Neural cell (in vitro differentiated cells): ENCODE measurements at regions not wholly inside any gene's neighbourhood (a gene's known extent, or its start where the extent isn't known, plus 50 kb on each side); places are given as distances from the start of the nearest gene placed in this dataset.

Experiments used
- H2AFZ ChIP-seq: fragments of 200-600, 300-800 bp; sonication (generic), shearing (Covaris generic); 2 replicates; pipeline ENCODE4 v1.6.0; 2014; ENCODE audit warnings: low read depth, mild to moderate bottlenecking, antibody characterized with exemption, low read length, moderate library complexity
- H3F3A ChIP-seq: fragments of 200-600 bp; shearing (Covaris generic); 2 replicates; pipeline ENCODE4 v1.6.1; 2016; ENCODE audit warnings: mild to moderate bottlenecking, moderate library complexity, mixed read lengths, antibody characterized with exemption, low read length; ENCODE audit not compliant: insufficient read depth, poor library complexity, severe bottlenecking
- H3K27ac ChIP-seq: fragments of 200-600, 300-800 bp; sonication (generic), shearing (Covaris generic); 2 replicates; pipeline ENCODE4 v1.5.1; 2014; ENCODE audit warnings: mild to moderate bottlenecking, low read length, moderate library complexity
- H3K27me3 ChIP-seq: fragments of 300-800, 200-600 bp; sonication (generic), shearing (Covaris generic); 2 replicates; pipeline ENCODE4 v1.6.0; 2014; ENCODE audit warnings: mild to moderate bottlenecking, low read depth, low read length, moderate library complexity; ENCODE audit not compliant: insufficient read depth
- H3K36me3 ChIP-seq: fragments of 300-800, 200-600 bp; sonication (generic), shearing (Covaris generic); 2 replicates; pipeline ENCODE4 v1.5.1; 2014; ENCODE audit warnings: mild to moderate bottlenecking, antibody characterized with exemption, low read length, moderate library complexity; ENCODE audit not compliant: insufficient read depth
- H3K4me2 ChIP-seq: fragments of 300-800, 200-600 bp; sonication (generic), shearing (Covaris generic); 2 replicates; pipeline ENCODE4 v1.6.0; 2014; ENCODE audit warnings: mild to moderate bottlenecking, low read length
- H3K4me3 ChIP-seq: fragments of 300-800, 200-600 bp; sonication (generic), shearing (Covaris generic); 2 replicates; pipeline ENCODE4 v1.5.1; 2014; ENCODE audit warnings: mild to moderate bottlenecking, low read length, moderate library complexity
- H3K79me2 ChIP-seq: fragments of 200-600 bp; shearing (Covaris generic); replicated peaks from 2 replicates; pipeline ENCODE4 v1.6.0; 2014; ENCODE audit warnings: mild to moderate bottlenecking, low read length, moderate library complexity; ENCODE audit not compliant: insufficient read depth
- H3K9ac ChIP-seq: fragments of 300-800, 200-600 bp; sonication (generic), shearing (Covaris generic); 2 replicates; pipeline ENCODE4 v1.6.1; 2016; ENCODE audit warnings: mild to moderate bottlenecking, low read length, mixed read lengths
- H3K9me2 ChIP-seq: fragments of 200-600 bp; shearing (Covaris generic); 2 replicates; pipeline ENCODE4 v1.6.1; 2016; ENCODE audit warnings: mild to moderate bottlenecking, low read length, mixed read lengths; ENCODE audit not compliant: insufficient read depth
- H3K9me3 ChIP-seq: fragments of 200-600, 300-800 bp; sonication (generic), shearing (Covaris generic); 2 replicates; pipeline ENCODE4 v1.6.1; 2016; ENCODE audit warnings: mild to moderate bottlenecking, mixed run types, low read length, moderate library complexity, mixed read lengths
- H4K20me1 ChIP-seq: fragments of 200-600 bp; shearing (Covaris generic); 2 replicates; pipeline ENCODE4 v1.6.1; 2016; ENCODE audit warnings: mild to moderate bottlenecking, mixed run types; ENCODE audit not compliant: insufficient read depth
- CTCF ChIP-seq: fragments of 450-650 bp; IDR thresholded peaks from 2 replicates; pipeline ENCODE4 v1.5.1; 2014; ENCODE audit warnings: antibody characterized with exemption, mild to moderate bottlenecking, moderate library complexity; ENCODE audit not compliant: poor library complexity, severe bottlenecking
- EP300 ChIP-seq: fragments of 450-650 bp; conservative IDR thresholded peaks from 2 replicates; pipeline ENCODE4 v1.6.1; 2014; ENCODE audit warnings: antibody characterized with exemption, mild to moderate bottlenecking, moderate library complexity; ENCODE audit not compliant: poor library complexity, severe bottlenecking
- EZH2 ChIP-seq: fragments of 200-600, 300-800 bp; shearing (Covaris generic), sonication (generic); IDR thresholded peaks from 2 replicates; pipeline ENCODE4 v1.6.1; 2014; ENCODE audit warnings: antibody characterized with exemption, low read length, borderline replicate concordance, mild to moderate bottlenecking; ENCODE audit not compliant: insufficient read depth, poor library complexity, severe bottlenecking
- MXI1 ChIP-seq: fragments of 450-650 bp; conservative IDR thresholded peaks from 2 replicates; pipeline ENCODE4 v1.6.1; 2014; ENCODE audit warnings: antibody characterized with exemption, mild to moderate bottlenecking; ENCODE audit not compliant: poor library complexity, severe bottlenecking
- POLR2AphosphoS5 ChIP-seq: IDR thresholded peaks from 2 replicates; pipeline ENCODE4 v1.6.1; 2012
- RAD21 ChIP-seq: fragments of 450-650 bp; conservative IDR thresholded peaks from 2 replicates; pipeline ENCODE4 v1.6.1; 2014; ENCODE audit warnings: antibody characterized with exemption, mild to moderate bottlenecking, moderate library complexity
- REST ChIP-seq: IDR thresholded peaks from 2 replicates; pipeline ENCODE4 v1.6.1; 2012; ENCODE audit warnings: borderline replicate concordance
- SMC3 ChIP-seq: fragments of 450-650 bp; conservative IDR thresholded peaks from 2 replicates; pipeline ENCODE4 v1.6.1; 2014; ENCODE audit warnings: antibody characterized with exemption, mild to moderate bottlenecking, moderate library complexity; ENCODE audit not compliant: poor library complexity
- TAF1 ChIP-seq: IDR thresholded peaks from 2 replicates; pipeline ENCODE4 v1.6.1; 2012; ENCODE audit warnings: low read depth

DNA sequence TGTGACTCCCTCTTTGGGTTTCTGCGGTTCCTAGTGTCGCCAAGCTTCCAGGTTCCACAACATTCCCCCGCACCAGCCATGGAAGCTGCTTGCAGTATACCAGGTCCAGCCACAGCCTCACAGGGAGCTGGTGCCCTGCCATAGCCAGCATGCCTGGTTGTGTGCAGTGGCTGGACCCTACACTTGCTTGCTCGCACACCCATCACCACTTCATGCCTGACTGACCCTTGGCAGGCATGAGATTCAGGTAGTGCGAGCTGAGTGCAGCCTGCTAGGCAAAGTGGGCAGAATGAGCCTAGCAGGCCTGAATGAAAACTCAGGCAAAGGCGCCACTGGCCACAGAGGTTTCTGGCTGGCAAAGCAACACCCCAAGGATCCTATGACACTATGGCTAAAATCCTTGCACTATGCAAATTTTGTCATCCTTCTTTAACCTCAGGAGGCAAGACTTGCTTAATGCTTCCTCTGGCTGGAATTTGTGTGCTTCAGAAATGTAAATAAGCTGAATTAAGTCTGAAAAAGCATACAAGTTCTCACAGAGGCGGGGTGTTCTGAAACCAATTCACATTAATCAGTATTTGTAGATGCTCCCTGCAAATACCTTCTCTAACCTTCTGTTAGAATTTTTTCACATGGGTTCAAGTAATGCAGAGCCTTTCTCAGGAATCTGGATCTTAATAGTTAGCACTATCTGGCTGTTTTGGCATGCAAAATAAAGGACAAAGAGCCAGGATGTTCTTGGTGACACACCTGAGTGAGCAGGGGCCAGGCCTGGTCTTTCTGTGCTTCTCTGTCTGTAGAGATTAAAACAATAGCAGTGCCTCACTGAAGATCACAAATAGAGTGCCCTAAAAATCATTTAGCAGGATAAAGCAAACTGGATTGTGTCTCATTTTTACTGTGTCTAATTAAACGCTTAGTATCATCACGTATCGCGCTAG lies 256.9 kb downstream of the GPATCH2 start:
- Histone ChIP-seq H3K27ac (no peak overlapping the region), H3K9me3 (peaks cover 8% of the 10 kb centered on the region), H3K9me2 (no peaks in the 10 kb centered on the region), H3K4me2 (no peak overlapping the region), H4K20me1 (no peaks in the 10 kb centered on the region), H3K27me3 (no peaks in the 10 kb centered on the region), H3F3A (no peaks in the 10 kb centered on the region), H2AFZ (no peak overlapping the region), H3K79me2 (no peaks in the 10 kb centered on the region), H3K9ac (no peak overlapping the region), H3K36me3 (no peaks in the 10 kb centered on the region), H3K4me3 (no peak overlapping the region)
- TF ChIP-seq POLR2AphosphoS5, result no peak

- H2AFZ ChIP-seq, result no peak overlapping the region
- no peaks in the 10 kb centered on the region for H3K9me2 ChIP-seq
- H3K36me3 ChIP-seq, result no peaks in the 10 kb centered on the region
- no peak overlapping the region for H3K9ac ChIP-seq
- no peak overlapping the region for H3K4me2 ChIP-seq
- H3K79me2 ChIP-seq, result no peaks in the 10 kb centered on the region
- H3K9me3 ChIP-seq, result no peaks in the 10 kb centered on the region
- H3F3A ChIP-seq, result no peaks in the 10 kb centered on the region
- H4K20me1 ChIP-seq, result no peaks in the 10 kb centered on the region
- H3K27ac ChIP-seq, result no peak overlapping the region
- H3K4me3 ChIP-seq, result no peak overlapping the region
- H3K27me3 ChIP-seq, result no peaks in the 10 kb centered on the region
- TF ChIP-seq CTCF (no peak), EZH2 (no peak), RAD21 (no peak), SMC3 (no peak), POLR2AphosphoS5 (no peak), TAF1 (no peak), MXI1 (no peak), REST (no peak), EP300 (no peak)
Observed at GRCh38 chr1:217372049-217372970, 258.6 kb downstream of the GPATCH2 start.
